ENCODE measurements at regions not wholly inside any gene's neighbourhood (a gene's known extent, or its start where the extent isn't known, plus 50 kb on each side); places are given as distances from the start of the nearest gene placed in this dataset.

GRCh38 chr4:84147831-84148230 lies 351.3 kb downstream of the NKX6-1 start:
- no peak for TF ChIP-seq POLR2AphosphoS5 (IDR thresholded peaks at IDR 0.05; ENCODE audit: low read depth, low read length)

GRCh38 chr4:84146300-84146959 lies 352.7 kb downstream of the NKX6-1 start:
- TF ChIP-seq FOXP2 (optimal IDR thresholded peaks at IDR 0.05; ENCODE audit: borderline replicate concordance, extremely low read depth, extremely low read length, insufficient read depth) (no peak), SIN3A (IDR thresholded peaks at IDR 0.05; ENCODE audit: borderline replicate concordance, insufficient read depth, low read length) (no peak), TAF1 (IDR thresholded peaks at IDR 0.05; ENCODE audit: borderline replicate concordance, insufficient read depth, low read length) (no peak)

- TF ChIP-seq REST (IDR thresholded peaks at IDR 0.05; ENCODE audit: insufficient read depth in 1 of 2, low read depth in 2 of 2, low read length in 2 of 2) = no peak
- TF ChIP-seq SIN3A (IDR thresholded peaks at IDR 0.05; ENCODE audit: borderline replicate concordance, insufficient read depth, low read length) = peak; percentile 56; the same call in 1 of the 2 replicates
- no peak for TF ChIP-seq FOXP2 (optimal IDR thresholded peaks at IDR 0.05; ENCODE audit: borderline replicate concordance, extremely low read depth, extremely low read length, insufficient read depth)
Observed at GRCh38 chr4:84145176-84145575, 353.9 kb downstream of the NKX6-1 start.

GRCh38 chr4:84126061-84126787 lies 372.9 kb downstream of the NKX6-1 start:
- TF ChIP-seq REST (IDR thresholded peaks at IDR 0.05; ENCODE audit: insufficient read depth in 1 of 2, low read depth in 2 of 2, low read length in 2 of 2) (no peak), FOXP2 (optimal IDR thresholded peaks at IDR 0.05; ENCODE audit: borderline replicate concordance, extremely low read depth, extremely low read length, insufficient read depth) (no peak), POLR2AphosphoS5 (IDR thresholded peaks at IDR 0.05; ENCODE audit: low read depth, low read length) (no peak), TAF1 (IDR thresholded peaks at IDR 0.05; ENCODE audit: borderline replicate concordance, insufficient read depth, low read length) (no peak), SIN3A (IDR thresholded peaks at IDR 0.05; ENCODE audit: borderline replicate concordance, insufficient read depth, low read length) (no peak)

GRCh38 chr4:84110040-84110439 lies 389.1 kb downstream of the NKX6-1 start:
- TF ChIP-seq POLR2AphosphoS5 (IDR thresholded peaks at IDR 0.05; ENCODE audit: low read depth, low read length) (no peak), REST (IDR thresholded peaks at IDR 0.05; ENCODE audit: insufficient read depth in 1 of 2, low read depth in 2 of 2, low read length in 2 of 2) (no peak), FOXP2 (optimal IDR thresholded peaks at IDR 0.05; ENCODE audit: borderline replicate concordance, extremely low read depth, extremely low read length, insufficient read depth) (no peak), TAF1 (IDR thresholded peaks at IDR 0.05; ENCODE audit: borderline replicate concordance, insufficient read depth, low read length) (no peak), SIN3A (IDR thresholded peaks at IDR 0.05; ENCODE audit: borderline replicate concordance, insufficient read depth, low read length) (no peak)

- TF ChIP-seq FOXP2 (optimal IDR thresholded peaks at IDR 0.05; ENCODE audit: borderline replicate concordance, extremely low read depth, extremely low read length, insufficient read depth) (no peak), POLR2AphosphoS5 (IDR thresholded peaks at IDR 0.05; ENCODE audit: low read depth, low read length) (no peak), SIN3A (IDR thresholded peaks at IDR 0.05; ENCODE audit: borderline replicate concordance, insufficient read depth, low read length) (no peak), REST (IDR thresholded peaks at IDR 0.05; ENCODE audit: insufficient read depth in 1 of 2, low read depth in 2 of 2, low read length in 2 of 2) (no peak), TAF1 (IDR thresholded peaks at IDR 0.05; ENCODE audit: borderline replicate concordance, insufficient read depth, low read length) (no peak)
Observed at GRCh38 chr4:84100071-84100470, 399.0 kb downstream of the NKX6-1 start.

Data from PFSK-1 (cell line).